ENCODE measurements at regions not wholly inside any gene's neighbourhood (a gene's known extent, or its start where the extent isn't known, plus 50 kb on each side); places are given as distances from the start of the nearest gene placed in this dataset.
"Not testable (repeated sequence)": the region's sequence is repeated elsewhere in the genome, so short reads cannot be mapped to it uniquely, and the experiment has no call there.

- intact Hi-C loops (cut with micrococcal nuclease), result no loop called here
- no peak for ATAC-seq
- no peak for DNase-seq
Measured at GRCh38 chr21:35727830-35728229, 332.5 kb downstream of the SETD4 start.

- DNase-seq, result no peak
- intact Hi-C loops (cut with micrococcal nuclease), result no loop called here
- no peak for ATAC-seq
Measured at GRCh38 chr21:35724156-35724555, 336.2 kb downstream of the SETD4 start.

GRCh38 chr21:35721701-35722100 lies 338.6 kb downstream of the SETD4 start:
- DNase-seq (no peak), ATAC-seq (no peak)
- intact Hi-C loops (cut with micrococcal nuclease), result no loop called here

GRCh38 chr21:35720208-35720731 lies 340.1 kb downstream of the SETD4 start:
- intact Hi-C loops (cut with micrococcal nuclease), result no loop called here
- no peak for ATAC-seq

GRCh38 chr21:35719080-35719479 lies 341.2 kb downstream of the SETD4 start:
- intact Hi-C loops (cut with micrococcal nuclease), result no loop called here
- ATAC-seq (no peak), DNase-seq (no peak)

More at GRCh38 chr21:35720208-35720731, 340.1 kb downstream of the SETD4 start:
- no peak for DNase-seq

GRCh38 chr21:35716876-35717565 lies 343.3 kb downstream of the SETD4 start:
- DNase-seq (no peak), ATAC-seq (no peak)
- intact Hi-C loops (cut with micrococcal nuclease), result no loop called here

- no peak for ATAC-seq
Measured at GRCh38 chr21:35713914-35714313, 346.4 kb downstream of the SETD4 start.

GRCh38 chr21:35711661-35712060 lies 348.7 kb downstream of the SETD4 start:
- intact Hi-C loops (cut with micrococcal nuclease), result no loop called here
- ATAC-seq (no peak), DNase-seq (no peak)

More at GRCh38 chr21:35713914-35714313, 346.4 kb downstream of the SETD4 start:
- DNase-seq, result no peak
- intact Hi-C loops (cut with micrococcal nuclease), result no loop called here

- DNase-seq (no peak), ATAC-seq (no peak)
- intact Hi-C loops (cut with micrococcal nuclease), result no loop called here
Measured at GRCh38 chr21:35711213-35711612, 349.1 kb downstream of the SETD4 start.

- intact Hi-C loops (cut with micrococcal nuclease); ATAC-seq: not testable (repeated sequence)
Measured at GRCh38 chr21:35709990-35710389, 350.3 kb downstream of the SETD4 start.

GRCh38 chr21:35705888-35706287 lies 354.4 kb downstream of the SETD4 start:
- ATAC-seq, result no peak
- DNase-seq, result no peak
- intact Hi-C loops (cut with micrococcal nuclease), result no loop called here

More at GRCh38 chr21:35709990-35710389, 350.3 kb downstream of the SETD4 start:
- not testable (repeated sequence) for DNase-seq

- ATAC-seq (no peak), DNase-seq (no peak)
- intact Hi-C loops (cut with micrococcal nuclease), result no loop called here
Measured at GRCh38 chr21:35705237-35705887, 355.0 kb downstream of the SETD4 start.

- DNase-seq, result no peak
- intact Hi-C loops (cut with micrococcal nuclease), result no loop called here
- no peak for ATAC-seq
Measured at GRCh38 chr21:35703704-35704103, 356.6 kb downstream of the SETD4 start.

- DNase-seq (no peak), ATAC-seq (no peak)
- intact Hi-C loops (cut with micrococcal nuclease), result no loop called here
Measured at GRCh38 chr21:35699361-35699760, 361.0 kb downstream of the SETD4 start.

- intact Hi-C loops (cut with micrococcal nuclease), result no loop called here
- peak; percentile 91 for ATAC-seq
- peak; percentile 78 for DNase-seq
Measured at GRCh38 chr21:35697321-35697808, 363.0 kb downstream of the SETD4 start.

- no peak for ATAC-seq
- intact Hi-C loops (cut with micrococcal nuclease), result no loop called here
Measured at GRCh38 chr21:35696644-35697043, 363.7 kb downstream of the SETD4 start.

GRCh38 chr21:35692311-35692710 lies 368.0 kb downstream of the SETD4 start:
- no peak for DNase-seq
- ATAC-seq, result no peak
- intact Hi-C loops (cut with micrococcal nuclease), result no loop called here

More at GRCh38 chr21:35696644-35697043, 363.7 kb downstream of the SETD4 start:
- no peak for DNase-seq

- intact Hi-C loops (cut with micrococcal nuclease), result no loop called here
- DNase-seq (no peak), ATAC-seq (no peak)
Measured at GRCh38 chr21:35690436-35690835, 369.9 kb downstream of the SETD4 start.

- no peak for ATAC-seq
- intact Hi-C loops (cut with micrococcal nuclease), result no loop called here
- DNase-seq, result no peak
Measured at GRCh38 chr21:35686156-35686555, 374.2 kb downstream of the SETD4 start.

GRCh38 chr21:35683664-35684304 lies 376.5 kb downstream of the SETD4 start:
- DNase-seq (no peak), ATAC-seq (no peak)
- intact Hi-C loops (cut with micrococcal nuclease), result no loop called here
